Loucy (cell line): ENCODE measurements at regions not wholly inside any gene's neighbourhood (a gene's known extent, or its start where the extent isn't known, plus 50 kb on each side); places are given as distances from the start of the nearest gene placed in this dataset.

Experiments used
- CTCF ChIP-seq: fragments of 200-600 bp; sonication (generic); conservative IDR thresholded peaks from 2 replicates; pipeline ENCODE4 v1.5.1; 2014; ENCODE audit warnings: mild to moderate bottlenecking, antibody characterized with exemption, low read length
- EZH2phosphoT487 ChIP-seq: fragments of 200-600 bp; IDR thresholded peaks from 2 replicates; pipeline ENCODE4 v1.6.1; 2018; ENCODE audit warnings: antibody characterized with exemption, mild to moderate bottlenecking, moderate library complexity, borderline replicate concordance

GRCh38 chr2:116877274-116877673 is 937.2 kb upstream of the DDX18 start:
- TF ChIP-seq CTCF (no peak), EZH2phosphoT487 (no peak)
